HCT116 (cell line): ENCODE measurements at regions not wholly inside any gene's neighbourhood (a gene's known extent, or its start where the extent isn't known, plus 50 kb on each side); places are given as distances from the start of the nearest gene placed in this dataset.

ENCODE experiments used
- ATF3 ChIP-seq: IDR thresholded peaks from 2 replicates; pipeline ENCODE4 v1.6.1; 2012
- CTCF ChIP-seq, 3 experiments: fragments of 200-600 bp in 1 of 3; sonication (generic) in 1 of 3; IDR thresholded peaks in 2 of 3; conservative IDR thresholded peaks in 1 of 3; 2 replicates each; pipeline ENCODE4 v1.5.1; 2012 to 2017; ENCODE audit warnings: low read depth in 2 of 3, low read length in 2 of 3, antibody characterized with exemption in 1 of 3, borderline replicate concordance in 1 of 3, control low read depth in 1 of 3, mild to moderate bottlenecking in 1 of 3, mixed read lengths in 1 of 3, mixed run types in 1 of 3, moderate library complexity in 1 of 3; ENCODE audit not compliant: insufficient read depth in 1 of 3
- EZH2 ChIP-seq: fragments of 200-600 bp; sonication (generic); IDR thresholded peaks from 2 replicates; pipeline ENCODE4 v1.6.1; 2017; ENCODE audit warnings: antibody characterized with exemption, mixed run types
- EZH2phosphoT487 ChIP-seq: fragments of 200-600 bp; IDR thresholded peaks from 2 replicates; pipeline ENCODE4 v1.6.1; 2018; ENCODE audit warnings: antibody characterized with exemption, borderline replicate concordance
- POLR2A ChIP-seq: IDR thresholded peaks from 2 replicates; pipeline ENCODE4 v1.7.0; 2011; ENCODE audit warnings: borderline replicate concordance; ENCODE audit not compliant: insufficient read depth, insufficient read length; ENCODE audit errors: extremely low read depth
- POLR2AphosphoS5 ChIP-seq: IDR thresholded peaks from 2 replicates; pipeline ENCODE4 v1.6.1; 2011; ENCODE audit warnings: mild to moderate bottlenecking, low read depth, low read length, moderate library complexity

GRCh38 chr1:220967911-220968310, 88.7 kb downstream of the HLX start:
- TF ChIP-seq CTCF (IDR thresholded peaks at IDR 0.05 in 2 of 3, conservative IDR thresholded peaks at IDR 0.05 in 1 of 3; ENCODE audit: borderline replicate concordance in 1 of 3, insufficient read depth in 1 of 3, low read depth in 2 of 3, low read length in 2 of 3), result no peak
- TF ChIP-seq POLR2A, result no peak
- no peak for TF ChIP-seq EZH2
- no peak for TF ChIP-seq EZH2phosphoT487
- TF ChIP-seq POLR2AphosphoS5, result no peak
- no peak for TF ChIP-seq ATF3
